ENCODE measurements at regions not wholly inside any gene's neighbourhood (a gene's known extent, or its start where the extent isn't known, plus 50 kb on each side); places are given as distances from the start of the nearest gene placed in this dataset.

DNA sequence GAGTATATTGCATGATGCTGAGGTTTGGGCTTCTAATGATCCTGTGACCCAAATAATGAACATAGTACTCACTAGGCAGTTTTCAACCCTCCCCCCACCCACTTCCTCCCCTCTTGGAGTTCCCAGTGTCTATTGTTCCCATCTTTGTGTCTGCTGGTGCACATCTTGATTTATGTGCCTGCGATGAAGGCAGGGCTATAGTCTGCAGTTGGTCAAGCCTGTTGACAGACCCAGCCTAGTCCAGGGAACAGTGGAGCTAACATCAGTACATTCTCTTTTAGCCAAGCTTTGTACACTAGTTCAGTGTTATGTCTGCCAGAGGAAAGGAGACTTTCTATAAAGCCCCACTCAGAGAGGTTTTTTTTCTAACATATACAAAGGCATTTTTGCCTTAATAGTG lies 287.6 kb downstream of the CPS1 start:
- Histone ChIP-seq H3K4me3 (no peak overlapping the region), H3K27ac (no peak overlapping the region), H3K4me1 (no peaks in the 10 kb centered on the region), H3K36me3 (replicated peaks in 1 of 2; ENCODE audit: insufficient read depth in 1 of 2, low read depth in 2 of 2) (no peaks in the 10 kb centered on the region), H3K9me3 (no peaks in the 10 kb centered on the region), H3K27me3 (no peaks in the 10 kb centered on the region)
- TF ChIP-seq, protein P1, sequence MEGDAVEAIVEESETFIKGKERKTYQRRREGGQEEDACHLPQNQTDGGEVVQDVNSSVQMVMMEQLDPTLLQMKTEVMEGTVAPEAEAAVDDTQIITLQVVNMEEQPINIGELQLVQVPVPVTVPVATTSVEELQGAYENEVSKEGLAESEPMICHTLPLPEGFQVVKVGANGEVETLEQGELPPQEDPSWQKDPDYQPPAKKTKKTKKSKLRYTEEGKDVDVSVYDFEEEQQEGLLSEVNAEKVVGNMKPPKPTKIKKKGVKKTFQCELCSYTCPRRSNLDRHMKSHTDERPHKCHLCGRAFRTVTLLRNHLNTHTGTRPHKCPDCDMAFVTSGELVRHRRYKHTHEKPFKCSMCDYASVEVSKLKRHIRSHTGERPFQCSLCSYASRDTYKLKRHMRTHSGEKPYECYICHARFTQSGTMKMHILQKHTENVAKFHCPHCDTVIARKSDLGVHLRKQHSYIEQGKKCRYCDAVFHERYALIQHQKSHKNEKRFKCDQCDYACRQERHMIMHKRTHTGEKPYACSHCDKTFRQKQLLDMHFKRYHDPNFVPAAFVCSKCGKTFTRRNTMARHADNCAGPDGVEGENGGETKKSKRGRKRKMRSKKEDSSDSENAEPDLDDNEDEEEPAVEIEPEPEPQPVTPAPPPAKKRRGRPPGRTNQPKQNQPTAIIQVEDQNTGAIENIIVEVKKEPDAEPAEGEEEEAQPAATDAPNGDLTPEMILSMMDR (IDR thresholded peaks at IDR 0.05), result no peak
- no peak for TF ChIP-seq POLR2A (IDR thresholded peaks at IDR 0.05)
- intact Hi-C loops (cut with DNase I), result no loop called here
- ATAC-seq (no peak), DNase-seq (no peak)
- 77 to 93% methylated on average over 1 of the region's 1 CpG for WGBS, 2 donors

DNA sequence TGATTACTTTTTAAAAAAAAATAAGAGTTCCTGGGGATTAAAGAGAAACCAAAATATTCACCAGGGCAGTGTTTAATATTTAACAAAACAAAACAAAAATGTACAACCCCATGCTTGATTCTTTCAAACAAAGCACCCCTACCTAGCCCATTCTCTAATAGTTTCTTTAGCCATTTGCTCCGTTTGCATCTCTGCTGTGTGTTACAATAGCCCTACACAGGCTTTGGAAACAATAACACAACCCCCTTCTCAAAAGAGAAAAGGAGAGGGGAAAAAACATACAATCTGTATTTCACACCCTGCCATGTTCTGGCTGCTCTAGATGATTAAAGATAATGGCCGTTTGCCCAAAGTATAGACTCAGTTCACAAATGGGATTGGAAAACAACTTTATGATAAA lies 302.9 kb downstream of the CPS1 start:
- Histone ChIP-seq H3K36me3 (replicated peaks in 1 of 2; ENCODE audit: insufficient read depth in 1 of 2, low read depth in 2 of 2) (no peaks in the 10 kb centered on the region), H3K4me1 (no peaks in the 10 kb centered on the region), H3K27ac (no peak overlapping the region), H3K4me3 (no peak overlapping the region), H3K27me3 (no peaks in the 10 kb centered on the region), H3K9me3 (no peaks in the 10 kb centered on the region)
- TF ChIP-seq POLR2A (IDR thresholded peaks at IDR 0.05), result no peak
- TF ChIP-seq, protein P1 (IDR thresholded peaks at IDR 0.05), result no peak
- WGBS, 2 donors, result 26 to 41% methylated on average over 2 of the region's 2 CpGs
- intact Hi-C loops (cut with DNase I), result no loop called here
- ATAC-seq (no peak), DNase-seq (no peak)

DNA sequence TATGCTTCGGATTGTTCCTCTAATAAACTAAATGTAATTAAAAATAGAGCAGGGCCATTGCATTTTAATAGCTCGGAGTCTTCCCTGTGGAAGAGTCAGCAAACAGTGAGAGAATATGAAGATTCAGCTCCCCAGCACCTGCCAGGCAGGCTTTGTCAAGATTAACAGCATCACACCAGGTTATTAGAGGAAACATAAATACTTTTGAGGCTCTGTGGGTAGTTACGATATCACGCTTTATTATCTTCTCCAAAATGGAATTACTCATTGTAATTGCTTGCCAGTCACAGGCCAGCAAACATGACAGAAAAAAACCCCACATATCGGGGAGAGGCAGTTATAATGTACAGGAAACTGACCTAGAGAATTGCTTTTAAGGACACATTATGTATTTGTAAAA lies 303.9 kb downstream of the CPS1 start:
- ATAC-seq, result no peak
- TF ChIP-seq POLR2A (IDR thresholded peaks at IDR 0.05), result no peak
- TF ChIP-seq, protein P1 (IDR thresholded peaks at IDR 0.05), result no peak

DNA sequence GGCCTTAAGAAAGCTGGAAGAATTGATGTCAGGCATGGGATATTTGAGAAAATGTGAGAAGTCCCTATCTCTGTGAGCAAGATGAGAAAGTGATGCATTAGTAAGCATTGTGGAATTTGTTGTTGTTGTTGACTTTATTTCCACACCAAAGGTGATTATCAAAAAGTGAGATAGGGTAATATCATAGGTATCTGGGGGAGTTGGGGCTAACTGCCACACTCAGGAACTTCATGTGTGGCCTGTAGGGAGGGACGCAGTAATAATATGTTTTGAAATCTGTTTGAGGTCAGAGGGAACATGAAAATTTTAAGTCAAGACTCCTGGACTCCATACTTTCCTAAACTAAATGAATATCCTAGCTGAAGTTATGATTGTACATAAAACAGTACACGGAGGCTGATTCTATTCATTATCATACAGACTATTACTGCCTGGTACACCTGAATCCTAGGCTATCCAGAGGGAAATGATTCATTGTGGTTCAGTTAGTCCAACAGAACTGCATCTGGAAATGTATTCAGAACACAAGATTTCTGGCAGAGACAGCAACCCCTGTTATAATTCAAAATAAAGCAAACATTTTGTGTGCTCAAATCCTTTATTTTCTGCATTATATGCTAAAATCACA lies 304.8 kb downstream of the CPS1 start:
- no peaks in the 10 kb centered on the region for H3K9me3 ChIP-seq
- no peaks in the 10 kb centered on the region for H3K4me1 ChIP-seq
- no peaks in the 10 kb centered on the region for H3K27me3 ChIP-seq
- intact Hi-C loops (cut with DNase I), result no loop called here
- TF ChIP-seq POLR2A (IDR thresholded peaks at IDR 0.05), result no peak
- TF ChIP-seq, protein P1 (IDR thresholded peaks at IDR 0.05), result no peak
- H3K27ac ChIP-seq, result no peak overlapping the region
- no peak overlapping the region for H3K4me3 ChIP-seq
- ATAC-seq, result no peak
- DNase-seq, result no peak
- WGBS, 2 donors, result 70 to 74% methylated on average over 2 of the region's 2 CpGs
- no peaks in the 10 kb centered on the region for H3K36me3 ChIP-seq (replicated peaks in 1 of 2; ENCODE audit: insufficient read depth in 1 of 2, low read depth in 2 of 2)

More for the DNA sequence above, 303.9 kb downstream of the CPS1 start:
- Histone ChIP-seq H3K36me3 (replicated peaks in 1 of 2; ENCODE audit: insufficient read depth in 1 of 2, low read depth in 2 of 2) (no peaks in the 10 kb centered on the region), H3K27ac (no peak overlapping the region), H3K9me3 (no peaks in the 10 kb centered on the region), H3K27me3 (no peaks in the 10 kb centered on the region), H3K4me1 (no peaks in the 10 kb centered on the region), H3K4me3 (no peak overlapping the region)
- 51 to 60% methylated on average over 5 of the region's 5 CpGs for whole genome bisulfite sequencing, 2 donors
- intact Hi-C loops (cut with DNase I), result no loop called here
- no peak for DNase-seq

Measured in body of pancreas (tissue), 4 donors.